Transverse colon (tissue), 4 donors: ENCODE measurements at regions not wholly inside any gene's neighbourhood (a gene's known extent, or its start where the extent isn't known, plus 50 kb on each side); places are given as distances from the start of the nearest gene placed in this dataset.

ENCODE experiments used
- DNase-seq: peaks from one replicate; pipeline ENCODE4 v3.0.0-alpha.2; 2019
- H3K27ac ChIP-seq, 4 donors: fragments of 200-600 bp; sonication (generic); 2 replicates each; pipeline ENCODE4 v1.5.1; 2016 to 2018; ENCODE audit warnings: inconsistent platforms in 4 of 4
- H3K27me3 ChIP-seq: fragments of 200-600 bp; sonication (generic); 2 replicates; pipeline ENCODE4 v1.5.1; 2017; ENCODE audit warnings: inconsistent platforms
- H3K36me3 ChIP-seq, 4 donors: fragments of 200-600 bp; sonication (generic); 2 replicates each; pipeline ENCODE4 v1.5.1; 2017 to 2019; ENCODE audit warnings: inconsistent platforms in 4 of 4
- H3K4me1 ChIP-seq, 4 donors: fragments of 200-600 bp; sonication (generic); 2 replicates each; pipeline ENCODE4 v1.5.1; 2017 to 2020; ENCODE audit warnings: inconsistent platforms in 4 of 4
- H3K4me3 ChIP-seq, 4 donors: fragments of 200-600 bp; sonication (generic); 1 replicate in 1 of 4; 2 replicates in 3 of 4; pipeline versions ENCODE4 v1.5.1 to v1.6.1; 2017 to 2019; ENCODE audit warnings: inconsistent platforms in 4 of 4
- H3K9me3 ChIP-seq, 2 donors: fragments of 200-600 bp; sonication (generic); 2 replicates each; pipeline ENCODE4 v1.5.1; 2017 to 2019; ENCODE audit warnings: inconsistent platforms in 2 of 2
- CTCF ChIP-seq, 5 experiments: fragments of 200-600 bp in 3 of 5; fragments of 450-650 bp in 2 of 5; sonication (generic) in 3 of 5; IDR thresholded peaks; 1 replicate in 2 of 5; 2 replicates in 3 of 5; pipeline ENCODE4 v1.5.1; 2016 to 2017; ENCODE audit warnings: antibody characterized with exemption in 5 of 5, inconsistent platforms in 3 of 5, mild to moderate bottlenecking in 2 of 5, moderate library complexity in 1 of 5
- EP300 ChIP-seq: sonication (generic); formaldehyde crosslinking; IDR thresholded peaks from one replicate; pipeline ENCODE4 v1.6.1; 2017; ENCODE audit warnings: antibody characterized with exemption, low read depth
- POLR2A ChIP-seq: fragments of 450-650 bp; IDR thresholded peaks from one replicate; pipeline ENCODE4 v1.6.1; 2016; ENCODE audit warnings: antibody characterized with exemption, mild to moderate bottlenecking, moderate library complexity
- POLR2AphosphoS5 ChIP-seq, 3 donors: sonication (generic); formaldehyde crosslinking; IDR thresholded peaks; one replicate each; pipeline ENCODE4 v1.6.1; 2016; ENCODE audit warnings: antibody characterized with exemption in 3 of 3
- WGBS, 2 donors: methylation state at CpG; one replicate each; pipeline ENCODE4 v1.1.5; 2018; ENCODE audit warnings: low coverage in 1 of 2; 5-methylcytosine and 5-hydroxymethylcytosine counted together
- in situ Hi-C, 4 donors: fragments of 200-750 bp; cut with MboI; loops; one replicate each; pipeline versions ENCODE4 v1.15.0 to v1.15.1; 2017; ENCODE audit warnings: low sequenced_read_pairs in 3 of 4, low pct_ligation_motif_present in 1 of 4, low pct_unique_long_range_greater_than_20kb in 1 of 4
- intact Hi-C: fragments of 100-400 bp; cut with DNase I; formaldehyde crosslinking; loops from one replicate; pipeline ENCODE4 v1.15.1; 2023; ENCODE audit warnings: low total_unique reads

- no peak for DNase-seq
- Histone ChIP-seq H3K27me3 (no peaks in the 10 kb centered on the region), H3K36me3 (no peaks in the 10 kb centered on the region), H3K4me3 (no peak overlapping the region), H3K9me3 (peaks cover 0 to 3% of the 10 kb centered on the region in 2 donors), H3K4me1 (no peaks in the 10 kb centered on the region), H3K27ac (no peak overlapping the region)
- in situ Hi-C loops = no loop called here
- intact Hi-C loops = no loop called here
- no peak for TF ChIP-seq POLR2AphosphoS5 (IDR thresholded peaks at IDR 0.05)
- TF ChIP-seq POLR2A = no peak
- no peak for TF ChIP-seq CTCF (IDR thresholded peaks at IDR 0.05)
- no peak for TF ChIP-seq EP300
These were observed 123.8 kb downstream of the RPIA start for GRCh38 chr2:88815282-88815681.

GRCh38 chr2:88815697-88816096 lies 124.2 kb downstream of the RPIA start:
- DNase-seq = no peak
- H3K36me3 ChIP-seq = no peaks in the 10 kb centered on the region
- intact Hi-C loops = no loop called here
- H3K4me1 ChIP-seq = no peaks in the 10 kb centered on the region
- 95% methylated on average over 2 of the region's 2 CpGs; no CpG with 5 or more reads in 1 of the 2 donors for WGBS, 2 donors
- in situ Hi-C loops = no loop called here
- H3K27ac ChIP-seq = no peak overlapping the region
- no peak for TF ChIP-seq POLR2AphosphoS5 (IDR thresholded peaks at IDR 0.05)
- TF ChIP-seq POLR2A = no peak
- no peak for TF ChIP-seq EP300
- TF ChIP-seq CTCF (IDR thresholded peaks at IDR 0.05) = no peak
- no peak overlapping the region for H3K4me3 ChIP-seq
- H3K9me3 ChIP-seq = peaks cover 0 to 3% of the 10 kb centered on the region in 2 donors
- H3K27me3 ChIP-seq = no peaks in the 10 kb centered on the region

- H3K4me3 ChIP-seq = no peak overlapping the region
- H3K4me1 ChIP-seq = no peaks in the 10 kb centered on the region
- WGBS, 2 donors = 63 to 76% methylated on average over 1 of the region's 1 CpG
- no peak for DNase-seq
- H3K27me3 ChIP-seq = no peaks in the 10 kb centered on the region
- intact Hi-C loops = no loop called here
- no peaks in the 10 kb centered on the region for H3K36me3 ChIP-seq
- H3K27ac ChIP-seq = no peak overlapping the region
- peaks cover 0 to 3% of the 10 kb centered on the region in 2 donors for H3K9me3 ChIP-seq
- no peak for TF ChIP-seq EP300
- TF ChIP-seq POLR2A = no peak
- no peak for TF ChIP-seq POLR2AphosphoS5 (IDR thresholded peaks at IDR 0.05)
- TF ChIP-seq CTCF (IDR thresholded peaks at IDR 0.05) = no peak
- in situ Hi-C loops = no loop called here
These were observed 126.9 kb downstream of the RPIA start for GRCh38 chr2:88818381-88818780.

GRCh38 chr2:88824951-88825350 lies 133.5 kb downstream of the RPIA start:
- intact Hi-C loops = no loop called here
- Histone ChIP-seq H3K4me3 (no peak overlapping the region), H3K36me3 (no peaks in the 10 kb centered on the region), H3K27me3 (no peaks in the 10 kb centered on the region), H3K27ac (no peak overlapping the region), H3K9me3 (no peaks in the 10 kb centered on the region), H3K4me1 (no peaks in the 10 kb centered on the region)
- in situ Hi-C loops = no loop called here
- DNase-seq = no peak
- 69 to 74% methylated on average over 4 to 6 of the region's 6 CpGs for WGBS, 2 donors
- no peak for TF ChIP-seq POLR2A
- no peak for TF ChIP-seq POLR2AphosphoS5 (IDR thresholded peaks at IDR 0.05)
- TF ChIP-seq CTCF (IDR thresholded peaks at IDR 0.05) = no peak
